H9 (cell line): ENCODE measurements at regions not wholly inside any gene's neighbourhood (a gene's known extent, or its start where the extent isn't known, plus 50 kb on each side); places are given as distances from the start of the nearest gene placed in this dataset.

ENCODE experiments used
- DNase-seq: peaks from one replicate; pipeline ENCODE4 v3.0.0-alpha.2; 2017
- H2AFZ ChIP-seq: one replicate; pipeline ENCODE4 v1.6.1; 2013; ENCODE audit warnings: mild to moderate bottlenecking, low read length, control low read depth, moderate library complexity
- H2AK5ac ChIP-seq: 2 replicates; pipeline ENCODE4 v1.6.1; 2013; ENCODE audit warnings: low read length, control low read depth, mixed read lengths; ENCODE audit not compliant: insufficient read length
- H2BK120ac ChIP-seq: one replicate; pipeline ENCODE4 v1.6.1; 2013; ENCODE audit warnings: low read depth, mild to moderate bottlenecking, low read length, control low read depth, inconsistent platforms; ENCODE audit not compliant: poor library complexity, severe bottlenecking
- H2BK12ac ChIP-seq: 2 replicates; pipeline ENCODE4 v1.6.1; 2013; ENCODE audit warnings: low read length, control low read depth, mixed read lengths, low read depth; ENCODE audit not compliant: insufficient read length
- H2BK15ac ChIP-seq: 2 replicates; pipeline ENCODE4 v1.6.1; 2013; ENCODE audit warnings: low read depth, low read length, control low read depth
- H2BK20ac ChIP-seq: one replicate; pipeline ENCODE4 v1.6.1; 2013; ENCODE audit warnings: low read depth, mild to moderate bottlenecking, low read length, control low read depth, inconsistent platforms; ENCODE audit not compliant: poor library complexity, severe bottlenecking
- H2BK5ac ChIP-seq: 2 replicates; pipeline ENCODE4 v1.6.1; 2013; ENCODE audit warnings: low read length, control low read depth, mixed read lengths; ENCODE audit not compliant: insufficient read length
- H3K14ac ChIP-seq: 2 replicates; pipeline ENCODE4 v1.6.1; 2013; ENCODE audit warnings: low read length, control low read depth; ENCODE audit not compliant: insufficient read depth
- H3K18ac ChIP-seq: 2 replicates; pipeline ENCODE4 v1.6.1; 2013; ENCODE audit warnings: low read depth, mild to moderate bottlenecking, mixed read lengths, low read length, control low read depth; ENCODE audit not compliant: insufficient read length
- H3K23ac ChIP-seq: 2 replicates; pipeline ENCODE4 v1.6.1; 2013; ENCODE audit warnings: low read length, control low read depth, mixed read lengths, low read depth; ENCODE audit not compliant: insufficient read length
- H3K23me2 ChIP-seq: 2 replicates; pipeline ENCODE4 v1.6.1; 2013; ENCODE audit warnings: low read depth, mild to moderate bottlenecking, mixed read lengths, low read length, control low read depth; ENCODE audit not compliant: insufficient read length, poor library complexity, severe bottlenecking
- H3K27ac ChIP-seq: 2 replicates; pipeline ENCODE4 v1.5.1; 2013; ENCODE audit warnings: low read length, control low read depth, mixed read lengths, low read depth; ENCODE audit not compliant: insufficient read length
- H3K27me3 ChIP-seq: 2 replicates; pipeline ENCODE4 v1.6.1; 2013; ENCODE audit warnings: low read length, control low read depth, inconsistent platforms; ENCODE audit not compliant: insufficient read depth
- H3K4ac ChIP-seq: 2 replicates; pipeline ENCODE4 v1.6.1; 2013; ENCODE audit warnings: low read depth, mild to moderate bottlenecking, control low read depth, inconsistent platforms, low read length, moderate library complexity
- H3K4me1 ChIP-seq: 2 replicates; pipeline ENCODE4 v1.6.1; 2013; ENCODE audit warnings: low read length, control low read depth, inconsistent platforms; ENCODE audit not compliant: insufficient read depth
- H3K4me2 ChIP-seq: 2 replicates; pipeline ENCODE4 v1.6.1; 2013; ENCODE audit warnings: low read length, control low read depth, mixed read lengths; ENCODE audit not compliant: insufficient read length, insufficient read depth
- H3K56ac ChIP-seq: 2 replicates; pipeline ENCODE4 v1.6.1; 2013; ENCODE audit warnings: low read depth, mild to moderate bottlenecking, mixed read lengths, low read length, control low read depth; ENCODE audit not compliant: insufficient read length
- H3K79me1 ChIP-seq: 2 replicates; pipeline ENCODE4 v1.6.1; 2013; ENCODE audit warnings: low read depth, mild to moderate bottlenecking, moderate library complexity, low read length, control low read depth, inconsistent platforms; ENCODE audit not compliant: insufficient read depth, poor library complexity, severe bottlenecking
- H3K79me2 ChIP-seq: 2 replicates; pipeline ENCODE4 v1.6.1; 2013; ENCODE audit warnings: low read length, control low read depth, inconsistent platforms; ENCODE audit not compliant: insufficient read depth
- H3K9ac ChIP-seq: 2 replicates; pipeline ENCODE4 v1.6.1; 2013; ENCODE audit warnings: low read length, control low read depth, mixed read lengths; ENCODE audit not compliant: insufficient read length; ENCODE audit errors: extremely low read depth
- H3K9me3 ChIP-seq: one replicate; pipeline ENCODE4 v1.6.1; 2013; ENCODE audit warnings: low read depth, low read length, inconsistent platforms; ENCODE audit not compliant: control insufficient read depth
- H3T11ph ChIP-seq: one replicate; pipeline ENCODE4 v1.6.1; 2013; ENCODE audit warnings: mild to moderate bottlenecking, low read length, control low read depth, inconsistent platforms
- H4K20me1 ChIP-seq: one replicate; pipeline ENCODE4 v1.6.1; 2013; ENCODE audit not compliant: control insufficient read depth, insufficient read length, insufficient read depth
- H4K5ac ChIP-seq: 2 replicates; pipeline ENCODE4 v1.6.1; 2013; ENCODE audit warnings: low read depth, mild to moderate bottlenecking, mixed read lengths, low read length, control low read depth; ENCODE audit not compliant: insufficient read length
- H4K8ac ChIP-seq: replicated peaks from 2 replicates; pipeline ENCODE4 v1.6.1; 2013; ENCODE audit warnings: low read length, control low read depth, mixed read lengths, low read depth; ENCODE audit not compliant: insufficient read length
- H4K91ac ChIP-seq: 2 replicates; pipeline ENCODE4 v1.6.1; 2013; ENCODE audit warnings: low read depth, mild to moderate bottlenecking, moderate library complexity, mixed read lengths, low read length, control low read depth; ENCODE audit not compliant: insufficient read length
- H3K27ac Mint-ChIP-seq, 3 experiments: 2 replicates in 2 of 3; 3 replicates in 1 of 3; pipeline ENCODE4 v1.8.0; 2020 to 2021; ENCODE audit warnings: mixed read lengths in 3 of 3, mild to moderate bottlenecking in 1 of 3, moderate library complexity in 1 of 3
- H3K27me3 Mint-ChIP-seq: 2 replicates; pipeline ENCODE4 v1.8.0; 2021; ENCODE audit warnings: low read depth, mild to moderate bottlenecking, moderate library complexity, mixed read lengths
- H3K36me3 Mint-ChIP-seq, 3 experiments: 2 replicates in 2 of 3; 3 replicates in 1 of 3; pipeline ENCODE4 v1.8.0; 2020 to 2021; ENCODE audit warnings: low read depth in 3 of 3, mixed read lengths in 3 of 3; ENCODE audit not compliant: insufficient read depth in 1 of 3
- H3K4me1 Mint-ChIP-seq, 2 experiments: 2 replicates each; pipeline ENCODE4 v1.8.0; 2020; ENCODE audit warnings: mixed read lengths in 2 of 2
- H3K4me3 Mint-ChIP-seq, 2 experiments: 2 replicates in 1 of 2; 3 replicates in 1 of 2; pipeline ENCODE4 v1.8.0; 2020 to 2021; ENCODE audit warnings: mild to moderate bottlenecking in 2 of 2, mixed read lengths in 2 of 2, moderate library complexity in 1 of 2
- H3K9me3 Mint-ChIP-seq, 2 experiments: 2 replicates in 1 of 2; 3 replicates in 1 of 2; pipeline ENCODE4 v1.8.0; 2020; ENCODE audit warnings: mild to moderate bottlenecking in 2 of 2, mixed read lengths in 2 of 2, moderate library complexity in 1 of 2
- CTCF ChIP-seq: fragments of 200-600 bp; sonication (generic); conservative IDR thresholded peaks from 3 replicates; pipeline ENCODE4 v1.8.0; 2021; ENCODE audit warnings: antibody characterized with exemption, mild to moderate bottlenecking
- WGBS: extraction: QIAGEN DNeasy Blood & Tissue Kit; methylation state at CpG from one replicate; pipeline ENCODE4 v1.1.7; 2013; ENCODE audit warnings: missing lambda C conversion rate, low lambda C conversion rate, mixed read lengths; ENCODE audit not compliant: insufficient read length; ENCODE audit errors: extremely low coverage; 5-methylcytosine and 5-hydroxymethylcytosine counted together

- no peak overlapping the region for H3K9ac ChIP-seq
Measured at GRCh38 chr3:178482981-178483380, 53.3 kb upstream of the KCNMB2 start.

More at GRCh38 chr3:178482981-178483380, 53.3 kb upstream of the KCNMB2 start:
- Histone ChIP-seq H2BK20ac (no peak overlapping the region), H3K79me1 (no peaks in the 10 kb centered on the region), H3K4me2 (no peak overlapping the region), H4K8ac (no peak overlapping the region), H3K9me3 (no peaks in the 10 kb centered on the region), H3K56ac (no peak overlapping the region), H4K5ac (no peak overlapping the region), H3K23ac (no peak overlapping the region), H3T11ph (no peak overlapping the region), H2BK15ac (no peak overlapping the region), H2BK5ac (no peak overlapping the region), H4K91ac (no peak overlapping the region), H2AK5ac (no peak overlapping the region), H3K27ac (no peak overlapping the region), H3K14ac (no peak overlapping the region), H3K27me3 (no peaks in the 10 kb centered on the region), H3K79me2 (no peaks in the 10 kb centered on the region), H3K4me1 (no peaks in the 10 kb centered on the region; the same call in 1 of the 2 replicates), H2AFZ (no peak overlapping the region), H4K20me1 (no peaks in the 10 kb centered on the region), H2BK120ac (no peak overlapping the region), H3K18ac (no peak overlapping the region), H2BK12ac (no peak overlapping the region), H3K23me2 (no peaks in the 10 kb centered on the region), H3K4ac (no peak overlapping the region)
- Mint-ChIP-seq H3K4me1 (peaks cover 21 to 24% of the 10 kb centered on the region in 2 experiments), H3K36me3 (no peaks in the 10 kb centered on the region), H3K27ac (no peak overlapping the region), H3K4me3 (no peak overlapping the region), H3K9me3 (no peaks in the 10 kb centered on the region), H3K27me3 (no peaks in the 10 kb centered on the region)
- no CpG with 5 or more reads among the region's 3 CpGs for WGBS
- no peak for TF ChIP-seq CTCF
- DNase-seq: no peak
